Right ventricle myocardium superior (tissue), 1 donor: ENCODE measurements at regions not wholly inside any gene's neighbourhood (a gene's known extent, or its start where the extent isn't known, plus 50 kb on each side); places are given as distances from the start of the nearest gene placed in this dataset.

Experiments used
- ATAC-seq: fragments of 200-7000 bp; cut with Tn5 transposase; one replicate; pipeline ENCODE4 v1.9.1; 2020; ENCODE audit warnings: mild to moderate bottlenecking; ENCODE audit not compliant: poor library complexity
- DNase-seq: peaks from one replicate; pipeline ENCODE4 v3.0.0-alpha.2; 2020
- intact Hi-C: fragments of 100-400 bp; cut with DNase I; formaldehyde crosslinking; loops from one replicate; pipeline ENCODE4 v1.11.2; 2022
- donor health status: DM: no; HTN: yes; CAD: no; lungs with severe emphysema.

DNA sequence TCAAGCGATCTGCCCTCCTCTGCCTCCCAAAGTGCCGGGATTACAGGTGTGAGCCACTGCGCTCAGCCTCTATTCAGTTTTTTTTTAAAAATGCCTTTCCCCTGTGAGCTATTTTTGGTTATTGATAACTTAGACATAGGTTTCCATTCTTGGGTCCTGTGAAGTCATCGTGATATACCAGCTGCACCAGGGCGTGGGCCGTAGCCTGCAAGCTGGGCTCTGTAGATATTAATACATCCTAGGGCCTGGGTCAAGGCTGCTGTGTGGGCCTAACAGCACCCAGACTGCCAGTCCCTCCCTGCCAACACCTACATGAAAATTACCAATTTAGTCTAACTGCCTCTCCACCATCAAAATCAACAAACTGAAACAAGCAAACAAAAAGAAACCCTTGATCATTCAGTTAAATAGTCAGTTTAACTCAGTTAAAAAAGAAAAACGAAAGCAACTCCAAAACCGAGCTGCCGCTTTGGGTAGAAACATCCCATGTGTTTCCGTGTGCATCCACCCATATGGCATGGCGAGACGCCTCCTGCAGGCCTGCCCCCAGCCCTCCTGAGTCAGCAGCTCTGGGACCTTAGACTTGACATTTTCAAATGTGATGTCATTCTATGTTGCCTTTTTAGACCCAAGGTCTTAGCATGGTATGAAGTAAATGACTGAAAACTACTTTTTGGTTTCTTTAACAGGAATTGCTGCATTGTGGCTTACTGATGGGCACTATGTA is 330.2 kb downstream of the GLRX3 start:
- ATAC-seq = no peak
- intact Hi-C loops = no loop called here

DNA sequence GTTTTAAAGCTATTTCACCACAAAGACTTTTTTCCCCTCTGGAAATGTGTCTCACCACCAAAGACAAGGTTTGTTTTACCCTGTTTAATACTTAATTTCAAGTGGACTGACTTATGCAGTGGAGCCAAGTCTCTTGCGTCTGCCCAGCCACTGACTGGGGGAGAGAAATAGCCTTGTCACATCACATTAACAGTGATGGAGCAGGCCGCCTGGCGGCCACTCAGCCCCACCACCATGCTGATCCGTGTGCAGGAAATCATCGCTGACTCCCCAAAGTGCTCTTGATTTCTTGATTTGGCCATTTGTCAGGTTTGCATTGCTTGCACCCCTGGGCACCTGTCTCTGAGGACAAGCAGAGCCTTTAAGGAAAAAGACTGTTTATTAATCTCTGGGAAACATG is 334.1 kb downstream of the GLRX3 start:
- DNase-seq = no peak
- no peak for ATAC-seq
- intact Hi-C loops = no loop called here

More for the DNA sequence above, 330.2 kb downstream of the GLRX3 start:
- no peak for DNase-seq

DNA sequence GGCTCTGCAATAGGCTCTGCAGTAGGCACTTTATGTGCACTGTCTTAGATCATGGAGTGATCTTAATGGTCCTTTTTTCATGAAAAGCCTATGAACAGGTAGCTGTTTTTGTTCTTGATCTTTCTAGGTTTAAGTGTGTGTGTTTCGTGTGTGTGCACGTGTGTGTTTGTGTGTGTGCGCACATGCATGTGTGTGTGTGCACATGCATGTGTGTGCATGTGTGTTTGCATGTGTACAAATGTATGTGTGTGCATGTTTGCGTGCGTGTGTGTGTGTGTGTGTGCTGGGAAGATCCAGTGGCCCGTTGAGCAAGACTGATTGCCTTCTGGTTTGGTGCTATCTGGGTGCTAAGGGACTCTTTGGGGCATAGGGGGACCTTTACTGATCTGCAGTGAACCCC is 334.8 kb downstream of the GLRX3 start:
- no peak for ATAC-seq
- intact Hi-C loops = no loop called here
- DNase-seq = no peak

DNA sequence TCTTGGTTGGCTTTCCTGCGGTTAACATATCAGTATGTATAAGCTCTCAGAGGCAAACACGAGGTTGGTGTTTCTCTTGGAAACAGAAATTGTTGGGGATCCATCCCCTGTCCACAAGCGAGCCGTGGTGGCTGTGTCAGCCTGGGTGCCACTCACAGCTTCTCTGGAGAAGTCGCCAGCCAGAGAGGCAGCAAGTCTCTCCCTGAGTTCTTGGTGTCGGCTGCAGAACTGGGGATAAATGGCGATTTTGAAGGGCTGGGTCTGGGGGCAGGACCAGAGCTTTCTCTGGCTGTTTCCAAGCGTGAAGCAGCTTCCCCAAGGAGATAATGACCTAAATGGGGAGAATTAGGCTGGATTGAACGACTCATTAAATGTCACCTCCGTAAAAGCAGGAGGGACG is 335.3 kb downstream of the GLRX3 start:
- ATAC-seq (no peak), DNase-seq (no peak)
- intact Hi-C loops = no loop called here

DNA sequence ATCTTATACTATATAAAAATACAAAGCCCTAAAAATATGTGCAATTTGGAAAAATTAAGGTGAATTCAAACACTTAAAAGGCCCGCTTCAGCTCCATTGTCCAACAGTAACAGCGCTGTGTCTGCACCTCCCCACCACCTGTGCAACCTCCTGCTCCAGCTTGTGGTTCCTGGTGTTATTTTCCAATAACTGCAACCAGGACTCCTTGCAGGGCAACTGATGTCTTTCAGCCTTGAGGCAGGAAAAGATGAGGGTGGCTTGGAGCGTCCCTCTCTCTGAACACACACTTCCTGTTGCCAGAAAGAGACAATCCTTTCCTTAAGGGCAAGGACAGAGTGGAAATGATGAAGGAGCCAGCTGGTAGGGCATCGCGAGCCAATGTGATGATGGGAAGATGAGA is 336.0 kb downstream of the GLRX3 start:
- intact Hi-C loops = no loop called here
- no peak for ATAC-seq
- no peak for DNase-seq

DNA sequence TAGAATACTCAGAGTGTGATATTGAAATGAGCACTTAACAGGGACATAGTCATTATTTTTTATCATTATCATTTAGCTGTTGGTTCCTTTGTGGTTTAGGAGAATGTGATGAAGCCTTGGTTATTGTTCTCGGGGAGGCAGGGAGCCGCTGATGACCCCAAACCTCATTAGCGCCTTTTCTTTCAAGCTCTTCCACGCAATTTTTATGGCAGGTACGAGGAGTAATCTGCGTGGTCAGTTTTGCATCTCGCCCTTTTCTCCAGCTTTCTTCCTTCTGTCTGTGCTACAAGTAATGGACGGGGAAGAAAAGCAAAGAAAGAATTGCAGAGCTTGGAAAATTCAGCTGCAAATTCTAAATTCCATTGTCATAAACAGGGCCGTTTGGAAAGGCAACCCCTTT is 338.4 kb downstream of the GLRX3 start:
- intact Hi-C loops = no loop called here
- DNase-seq (no peak), ATAC-seq (no peak)

DNA sequence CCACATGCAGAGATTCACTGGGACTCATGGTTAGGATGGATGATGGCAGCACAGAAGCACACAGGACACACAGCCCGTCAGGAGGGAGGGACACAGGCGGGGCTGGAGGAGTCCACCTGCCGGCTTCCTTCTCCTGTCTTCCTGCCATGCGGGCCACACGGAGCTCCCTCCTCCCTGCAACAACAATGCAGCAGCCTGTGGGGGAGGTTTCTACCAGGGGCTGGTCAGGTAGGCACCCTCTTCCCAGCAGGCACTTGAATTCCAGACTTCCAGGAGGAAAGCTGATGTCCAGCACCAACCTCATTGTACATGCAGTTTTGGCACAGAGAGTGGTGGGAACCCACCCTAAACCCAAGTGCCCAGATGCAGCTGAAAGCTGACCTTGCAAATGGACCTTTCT is 341.2 kb downstream of the GLRX3 start:
- no peak for DNase-seq
- no peak for ATAC-seq
- intact Hi-C loops = no loop called here

DNA sequence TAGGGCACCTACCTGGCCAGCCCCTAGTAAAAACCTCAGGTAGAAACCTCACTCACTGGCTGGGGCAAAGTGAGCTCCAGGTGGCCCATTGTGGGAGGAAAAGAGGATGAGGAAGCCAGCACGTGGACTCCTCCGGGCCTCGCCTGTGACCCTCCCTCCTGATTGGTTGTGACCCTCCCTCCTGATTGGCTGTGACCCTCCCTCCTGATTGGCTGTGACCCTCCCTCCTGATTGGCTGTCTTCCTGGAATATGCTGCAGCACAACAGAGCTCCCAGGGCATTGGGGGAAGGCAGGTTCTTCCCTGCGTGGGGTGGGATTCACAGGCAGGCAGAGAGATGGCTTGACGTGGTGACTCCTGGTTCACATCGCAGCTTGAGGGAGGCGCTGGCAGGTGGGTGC is 343.0 kb downstream of the GLRX3 start:
- ATAC-seq (no peak), DNase-seq (no peak)
- intact Hi-C loops = no loop called here

DNA sequence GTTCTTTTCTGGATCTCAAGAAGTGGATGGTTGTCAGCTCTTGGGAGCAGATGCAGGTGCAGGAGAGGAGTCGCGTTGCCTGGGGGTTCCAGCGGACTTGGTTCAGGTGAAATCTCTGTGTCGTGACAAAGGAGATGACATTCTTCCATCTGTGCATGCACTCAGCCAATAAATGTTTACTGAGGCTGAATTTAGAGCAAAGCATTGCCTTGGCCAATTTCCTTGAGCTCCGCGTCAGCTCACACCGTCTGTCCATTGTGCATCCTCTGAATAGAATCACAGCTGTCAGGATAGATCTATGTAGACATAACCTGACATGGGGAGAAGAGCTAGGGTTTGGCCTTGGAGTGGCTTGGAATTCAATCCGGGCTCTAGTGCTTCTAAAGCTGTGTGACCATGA is 343.7 kb downstream of the GLRX3 start:
- DNase-seq = no peak
- ATAC-seq = no peak
- intact Hi-C loops = no loop called here

DNA sequence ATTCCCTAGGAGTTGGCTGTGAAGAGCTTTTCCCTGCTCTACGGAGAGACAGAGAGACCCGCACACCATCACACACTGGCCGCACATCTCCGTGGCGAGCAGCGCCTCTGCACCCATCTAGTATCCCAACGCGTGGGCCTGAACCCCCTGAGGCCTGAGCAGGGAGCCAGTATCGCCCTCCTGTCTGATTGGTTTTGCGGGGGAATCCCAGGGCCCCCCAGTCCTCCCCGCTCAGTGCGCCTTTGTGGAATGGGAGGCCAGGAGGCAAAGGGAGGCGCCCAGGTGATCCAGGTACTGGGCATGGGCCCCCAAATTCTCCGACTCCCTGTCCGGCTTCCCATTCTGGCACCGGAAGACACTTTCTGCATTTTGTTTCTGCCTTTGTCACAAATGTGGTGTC is 344.3 kb downstream of the GLRX3 start:
- DNase-seq = no peak
- no peak for ATAC-seq
- intact Hi-C loops = no loop called here

DNA sequence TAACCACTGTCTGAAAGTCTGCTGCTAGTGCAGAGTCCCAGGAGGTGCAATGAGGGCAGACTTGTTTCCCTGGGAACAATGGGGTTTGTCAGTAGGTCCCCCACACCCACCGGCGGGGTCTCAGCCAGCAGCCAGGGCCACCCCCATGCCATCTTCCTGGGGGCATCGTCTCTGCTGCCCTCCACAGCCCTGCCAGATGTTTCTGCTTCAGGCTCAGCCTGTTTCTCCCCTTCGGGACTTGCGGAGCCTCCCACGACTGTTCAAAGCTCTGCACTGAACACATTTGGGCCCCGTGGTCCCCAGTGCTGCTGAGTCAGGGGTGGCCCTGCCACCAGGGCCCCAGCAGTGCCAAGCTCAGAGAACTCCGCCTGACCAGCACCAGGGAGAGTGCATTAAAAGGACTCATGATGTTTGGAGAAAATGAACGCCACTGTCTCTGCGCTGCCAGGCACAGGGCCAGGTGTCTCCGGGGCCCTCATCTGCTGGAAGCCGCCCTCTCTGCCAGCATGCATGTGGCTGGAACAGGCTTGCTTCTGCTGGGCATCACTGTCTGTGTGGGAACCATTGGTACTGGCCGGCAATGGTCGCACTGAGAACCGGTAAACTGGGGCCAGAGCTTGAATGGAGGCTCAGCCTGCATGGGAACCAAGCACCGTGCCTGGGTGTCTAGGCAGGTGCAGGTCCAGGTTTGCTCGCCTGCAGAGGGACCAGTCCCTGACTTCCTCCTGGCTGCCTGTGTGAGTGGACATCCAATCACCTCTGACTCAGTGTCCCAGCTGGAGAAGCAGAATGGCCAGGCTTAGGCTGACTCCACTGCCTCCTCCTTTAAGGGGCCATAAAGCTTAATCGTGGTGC is 345.1 kb downstream of the GLRX3 start:
- intact Hi-C loops = no loop called here
- DNase-seq (no peak), ATAC-seq (no peak)

DNA sequence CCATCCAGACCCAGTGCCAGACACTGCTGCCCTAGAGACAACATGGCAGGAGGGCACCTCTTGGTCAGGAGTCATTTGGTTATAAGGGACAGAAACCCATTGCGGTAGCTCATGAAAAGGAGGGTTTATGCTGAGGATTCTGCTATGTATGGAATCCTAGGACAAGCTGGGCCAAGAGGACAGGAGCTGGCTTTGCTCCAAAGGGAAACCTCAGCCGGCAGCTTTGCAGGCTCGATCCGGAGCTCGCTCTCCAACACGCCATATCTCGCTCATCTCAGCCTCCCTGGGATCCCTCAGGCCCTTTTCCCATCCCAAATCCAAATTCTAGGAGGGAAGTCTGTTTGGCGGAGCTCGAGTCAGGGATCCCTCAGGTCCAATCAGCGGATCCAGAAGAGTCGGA is 345.7 kb downstream of the GLRX3 start:
- intact Hi-C loops = no loop called here
- ATAC-seq = no peak
- no peak for DNase-seq

DNA sequence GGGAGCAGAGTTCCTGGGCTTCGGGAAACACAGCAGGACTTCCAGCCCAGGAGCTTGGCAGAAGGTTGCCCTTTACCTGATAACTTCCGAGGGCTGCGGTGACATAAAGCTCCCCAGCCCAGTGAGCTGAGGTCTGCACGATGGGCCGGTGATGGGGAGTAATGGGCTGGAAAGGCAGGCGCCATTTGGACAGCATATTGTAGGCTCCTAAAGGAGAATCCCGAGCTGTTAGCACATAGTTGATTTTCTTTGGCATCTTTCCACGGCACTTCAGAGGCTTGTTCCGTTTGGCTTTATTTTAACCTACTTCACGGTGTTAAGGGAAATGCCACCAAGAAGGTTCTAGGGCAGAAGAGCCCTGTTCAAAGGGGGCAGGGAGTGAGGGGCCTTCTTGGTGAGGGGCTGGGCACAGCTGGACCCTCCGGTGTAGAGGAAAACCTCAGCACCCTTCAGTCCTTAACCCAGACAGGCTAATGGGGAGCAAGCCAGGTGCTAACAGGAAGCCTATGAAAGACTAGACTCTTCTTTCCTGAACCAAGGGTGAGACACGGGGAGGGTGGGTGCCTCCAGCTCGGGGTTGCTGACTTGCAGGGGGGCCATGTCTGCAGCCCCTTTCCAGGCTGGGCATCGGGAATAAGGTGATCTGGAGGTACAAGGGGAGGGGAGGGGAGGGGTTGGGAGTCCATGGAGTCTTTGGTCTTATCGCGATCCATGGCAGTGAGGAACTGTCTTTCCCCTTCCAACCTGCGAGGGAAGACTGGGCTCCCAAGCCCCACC is 347.7 kb downstream of the GLRX3 start:
- ATAC-seq = no peak
- intact Hi-C loops = no loop called here
- no peak for DNase-seq

DNA sequence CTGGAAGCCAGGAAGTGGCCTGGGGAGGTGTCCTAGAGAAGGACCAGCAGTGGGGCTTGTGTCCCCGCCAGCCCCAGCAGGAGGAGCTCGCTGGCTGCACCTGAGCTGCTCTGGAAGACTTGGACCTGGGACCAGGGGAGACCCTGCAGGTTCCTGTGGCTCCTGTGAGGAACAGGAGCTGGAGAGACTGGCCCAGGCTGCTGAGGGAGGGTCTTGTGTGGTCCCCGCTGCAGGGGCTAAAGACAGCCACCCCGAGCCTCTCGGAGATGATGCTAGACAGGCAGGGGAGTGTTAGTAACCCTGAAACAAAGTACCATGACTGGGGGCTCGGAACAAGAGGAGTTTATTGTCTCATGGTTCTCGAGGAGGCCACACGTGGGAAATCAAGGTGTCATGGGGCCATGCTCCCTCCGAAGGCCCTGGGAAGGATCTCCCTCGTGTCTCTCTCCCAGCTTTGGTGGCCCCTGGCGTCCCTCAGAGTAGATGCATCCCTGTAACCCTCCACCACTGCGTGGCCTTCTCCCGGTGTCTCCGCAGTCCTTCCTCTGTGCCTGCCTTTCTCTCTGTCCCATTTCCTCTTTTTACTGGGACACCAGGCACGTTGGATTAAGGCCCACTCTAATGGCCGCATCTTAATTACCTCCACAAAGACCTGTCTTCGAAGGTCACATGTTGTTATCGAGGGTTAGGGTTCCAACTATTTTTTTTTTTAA is 348.4 kb downstream of the GLRX3 start:
- ATAC-seq = no peak
- intact Hi-C loops = no loop called here
- no peak for DNase-seq

DNA sequence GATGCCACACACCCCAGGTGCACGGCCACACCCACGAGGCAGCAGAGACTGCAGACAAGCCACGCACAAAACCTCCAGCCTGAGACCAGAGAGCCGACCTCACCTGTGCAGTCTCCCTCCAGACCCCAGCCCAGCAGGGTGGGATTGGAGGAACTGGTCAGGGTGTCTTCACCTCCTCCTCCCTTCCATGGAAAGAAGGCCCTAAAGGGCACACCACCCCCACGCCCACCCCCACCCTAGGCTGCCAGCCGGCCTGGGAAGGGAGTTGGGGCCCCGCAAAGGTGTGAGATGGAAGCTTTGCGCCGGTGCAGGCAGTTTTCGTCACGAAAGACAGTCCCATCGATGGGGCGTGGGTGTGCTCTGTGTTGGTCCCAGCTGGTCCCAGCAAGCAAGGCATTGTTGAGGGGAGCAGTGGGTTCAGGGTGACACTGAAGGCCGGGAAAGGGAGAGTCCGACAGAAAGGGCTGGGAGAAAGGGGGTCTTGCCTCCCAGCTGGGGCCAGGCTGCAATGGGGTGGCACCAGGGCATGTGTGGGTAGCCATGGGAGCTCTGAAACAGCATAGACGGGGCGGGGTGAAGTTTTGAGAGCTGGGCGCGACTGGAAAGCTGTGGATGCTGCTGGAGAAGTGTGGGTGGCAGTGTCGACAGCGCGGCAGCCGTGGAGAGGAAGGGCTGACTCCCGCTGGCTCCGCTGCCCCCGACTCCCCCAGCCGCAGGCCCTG is 349.2 kb downstream of the GLRX3 start:
- no peak for ATAC-seq
- DNase-seq = no peak
- intact Hi-C loops = no loop called here

DNA sequence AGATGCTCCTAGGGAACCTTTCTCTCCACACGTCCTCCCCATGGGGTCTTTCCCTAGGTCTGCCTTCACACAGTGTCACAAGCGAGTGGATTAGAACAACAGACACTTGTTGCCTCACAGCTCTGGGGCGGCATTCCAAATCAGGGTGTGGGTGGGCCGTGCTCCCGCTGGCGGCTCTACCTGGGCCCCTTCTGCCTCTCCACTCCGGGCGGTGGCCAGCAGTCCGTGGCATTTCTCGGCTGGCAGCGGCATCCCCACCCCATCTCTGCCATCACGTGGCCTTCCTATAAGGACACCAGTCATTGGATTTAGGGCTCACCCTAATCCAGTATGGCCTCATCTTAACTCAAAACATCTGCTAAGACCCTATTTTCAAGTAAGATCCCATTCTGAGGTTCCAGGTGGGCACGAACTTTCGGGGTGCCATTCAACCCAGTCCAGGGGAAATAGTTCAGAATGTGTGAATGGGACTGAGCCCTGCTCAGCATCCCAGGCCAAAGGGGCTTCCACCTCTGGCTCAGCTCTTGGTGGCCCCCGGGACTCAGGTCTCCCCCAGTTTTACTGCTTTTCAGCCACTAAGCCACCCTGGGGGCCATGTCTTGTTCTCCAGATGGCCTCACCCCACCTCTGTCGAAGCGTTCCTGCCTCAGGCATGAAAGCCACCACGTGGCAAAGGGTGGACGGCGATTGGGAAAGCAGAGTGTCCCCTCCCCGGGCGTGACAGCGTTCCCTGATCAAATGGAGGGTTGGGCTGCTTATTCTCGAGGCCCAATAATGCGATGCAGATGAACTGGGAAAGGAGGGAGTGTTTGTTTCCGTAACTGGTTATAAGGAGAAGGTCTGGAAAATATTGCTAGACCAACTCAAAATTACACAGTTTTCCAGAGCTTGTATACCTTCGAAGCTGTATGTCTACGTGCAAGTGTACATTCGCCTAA is 350.0 kb downstream of the GLRX3 start:
- ATAC-seq = no peak
- intact Hi-C loops = no loop called here
- DNase-seq = no peak

DNA sequence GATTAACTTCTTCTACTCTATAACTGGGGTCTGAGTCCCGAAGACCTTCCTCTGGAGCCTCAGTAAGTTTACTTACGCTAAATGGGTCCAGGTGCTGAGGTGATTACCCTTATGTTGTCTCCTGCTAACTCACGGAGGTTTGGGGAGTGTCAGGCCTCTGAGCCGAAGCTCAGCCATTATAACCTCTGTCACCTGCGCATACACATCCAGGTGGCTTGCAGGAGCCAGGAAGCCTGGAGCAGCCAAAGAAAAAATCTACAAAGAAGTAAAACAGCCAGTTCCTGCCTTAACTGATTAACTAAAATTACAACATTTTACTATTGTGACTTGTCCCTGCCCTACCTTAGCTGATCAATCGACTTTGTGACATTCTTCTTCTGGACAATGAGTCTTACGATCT is 350.7 kb downstream of the GLRX3 start:
- DNase-seq = no peak
- intact Hi-C loops = no loop called here
- no peak for ATAC-seq
